ENCODE measurements at regions not wholly inside any gene's neighbourhood (a gene's known extent, or its start where the extent isn't known, plus 50 kb on each side); places are given as distances from the start of the nearest gene placed in this dataset.
"Not testable (repeated sequence)": the region's sequence is repeated elsewhere in the genome, so short reads cannot be mapped to it uniquely, and the experiment has no call there.

- no peak overlapping the region for H3K27ac ChIP-seq (ENCODE audit: low read depth, low read length)
- H3K4me1 ChIP-seq (ENCODE audit: control insufficient read depth, low read depth, low read length), result no peaks in the 10 kb centered on the region
- H2BK5ac ChIP-seq (ENCODE audit: low read length), result no peak overlapping the region
- H3K4me2 ChIP-seq (ENCODE audit: low read length), result no peak overlapping the region
- H3K79me1 ChIP-seq (ENCODE audit: low read length), result no peaks in the 10 kb centered on the region
- H3K23ac ChIP-seq (ENCODE audit: low read length), result no peak overlapping the region
- H3K56ac ChIP-seq (ENCODE audit: low read length), result no peak overlapping the region
- no peak overlapping the region for H2AK5ac ChIP-seq (ENCODE audit: low read length)
- H4K5ac ChIP-seq (ENCODE audit: low read length), result no peak overlapping the region
- H3K79me2 ChIP-seq (ENCODE audit: control insufficient read depth, insufficient read depth, low read length), result no peaks in the 10 kb centered on the region
- WGBS (ENCODE audit: extremely low coverage, insufficient coverage, low lambda C conversion rate), result no CpG with 5 or more reads among the region's 3 CpGs
- DNase-seq, result no peak
- H4K8ac ChIP-seq (ENCODE audit: low read depth, low read length), result no peak overlapping the region
- no peaks in the 10 kb centered on the region for H3K27me3 ChIP-seq (ENCODE audit: insufficient read depth, low read length, poor library complexity)
- H2BK15ac ChIP-seq (replicated peaks; ENCODE audit: low read depth), result no peak overlapping the region
- H3K9ac ChIP-seq (ENCODE audit: low read length), result no peak overlapping the region
- H2BK120ac ChIP-seq (ENCODE audit: low read depth, low read length), result no peak overlapping the region
- no peak overlapping the region for H3K4ac ChIP-seq (ENCODE audit: low read depth, low read length)
- H3K36me3 ChIP-seq (ENCODE audit: control insufficient read depth, insufficient read depth, low read length), result no peaks in the 10 kb centered on the region
- no peak overlapping the region for H3K18ac ChIP-seq (ENCODE audit: low read length)
- no peak overlapping the region for H3K4me3 ChIP-seq (ENCODE audit: low read length)
Measured at GRCh38 chr10:22158426-22158825, 59.4 kb downstream of the EBLN1 start.

- Histone ChIP-seq H3K4me3 (ENCODE audit: low read length) (no peak overlapping the region), H3K4ac (ENCODE audit: low read depth, low read length) (no peak overlapping the region), H3K79me2 (ENCODE audit: control insufficient read depth, insufficient read depth, low read length) (no peaks in the 10 kb centered on the region), H4K8ac (ENCODE audit: low read depth, low read length) (no peak overlapping the region), H3K56ac (ENCODE audit: low read length) (no peak overlapping the region), H3K79me1 (ENCODE audit: low read length) (no peaks in the 10 kb centered on the region), H4K5ac (ENCODE audit: low read length) (no peak overlapping the region), H3K36me3 (ENCODE audit: control insufficient read depth, insufficient read depth, low read length) (no peaks in the 10 kb centered on the region), H3K27me3 (ENCODE audit: insufficient read depth, low read length, poor library complexity) (no peaks in the 10 kb centered on the region), H3K18ac (ENCODE audit: low read length) (no peak overlapping the region), H3K4me1 (ENCODE audit: control insufficient read depth, low read depth, low read length) (no peaks in the 10 kb centered on the region), H3K9ac (ENCODE audit: low read length) (no peak overlapping the region), H3K23ac (ENCODE audit: low read length) (no peak overlapping the region), H3K4me2 (ENCODE audit: low read length) (no peak overlapping the region), H2BK15ac (replicated peaks; ENCODE audit: low read depth) (no peak overlapping the region), H2AK5ac (ENCODE audit: low read length) (no peak overlapping the region), H2BK120ac (ENCODE audit: low read depth, low read length) (no peak overlapping the region), H3K27ac (ENCODE audit: low read depth, low read length) (no peak overlapping the region), H2BK5ac (ENCODE audit: low read length) (no peak overlapping the region)
- WGBS (ENCODE audit: extremely low coverage, insufficient coverage, low lambda C conversion rate), result no CpG with 5 or more reads among the region's 3 CpGs
- no peak for DNase-seq
Measured at GRCh38 chr10:22156750-22157149, 61.1 kb downstream of the EBLN1 start.

- H3K27me3 ChIP-seq (ENCODE audit: insufficient read depth, low read length, poor library complexity), result no peaks in the 10 kb centered on the region
- WGBS (ENCODE audit: extremely low coverage, insufficient coverage, low lambda C conversion rate), result no CpG with 5 or more reads among the region's 1 CpG
- H3K56ac ChIP-seq (ENCODE audit: low read length), result no peak overlapping the region
- H3K27ac ChIP-seq (ENCODE audit: low read depth, low read length), result no peak overlapping the region
- H2BK15ac ChIP-seq (replicated peaks; ENCODE audit: low read depth), result no peak overlapping the region
- no peak overlapping the region for H3K4me3 ChIP-seq (ENCODE audit: low read length)
- H3K4me2 ChIP-seq (ENCODE audit: low read length), result no peak overlapping the region
- H2AK5ac ChIP-seq (ENCODE audit: low read length), result no peak overlapping the region
- no peak overlapping the region for H3K4ac ChIP-seq (ENCODE audit: low read depth, low read length)
- H3K4me1 ChIP-seq (ENCODE audit: control insufficient read depth, low read depth, low read length), result no peaks in the 10 kb centered on the region
- no peaks in the 10 kb centered on the region for H3K36me3 ChIP-seq (ENCODE audit: control insufficient read depth, insufficient read depth, low read length)
- H3K23ac ChIP-seq (ENCODE audit: low read length), result no peak overlapping the region
- H3K18ac ChIP-seq (ENCODE audit: low read length), result no peak overlapping the region
- no peak for DNase-seq
- no peak overlapping the region for H4K8ac ChIP-seq (ENCODE audit: low read depth, low read length)
- no peak overlapping the region for H4K5ac ChIP-seq (ENCODE audit: low read length)
- no peak overlapping the region for H3K9ac ChIP-seq (ENCODE audit: low read length)
- H3K79me1 ChIP-seq (ENCODE audit: low read length), result no peaks in the 10 kb centered on the region
- no peak overlapping the region for H2BK5ac ChIP-seq (ENCODE audit: low read length)
- H2BK120ac ChIP-seq (ENCODE audit: low read depth, low read length), result no peak overlapping the region
- no peaks in the 10 kb centered on the region for H3K79me2 ChIP-seq (ENCODE audit: control insufficient read depth, insufficient read depth, low read length)
Measured at GRCh38 chr10:22152403-22152802, 65.4 kb downstream of the EBLN1 start.

GRCh38 chr10:22150842-22151241 is 67.0 kb downstream of the EBLN1 start:
- Histone ChIP-seq H3K79me2 (ENCODE audit: control insufficient read depth, insufficient read depth, low read length) (no peaks in the 10 kb centered on the region), H4K8ac (ENCODE audit: low read depth, low read length) (no peak overlapping the region), H3K79me1 (ENCODE audit: low read length) (no peaks in the 10 kb centered on the region), H3K23ac (ENCODE audit: low read length) (no peak overlapping the region), H2AK5ac (ENCODE audit: low read length) (no peak overlapping the region), H3K4me3 (ENCODE audit: low read length) (no peak overlapping the region), H3K4me2 (ENCODE audit: low read length) (no peak overlapping the region), H3K4ac (ENCODE audit: low read depth, low read length) (no peak overlapping the region), H3K36me3 (ENCODE audit: control insufficient read depth, insufficient read depth, low read length) (no peaks in the 10 kb centered on the region), H3K18ac (ENCODE audit: low read length) (no peak overlapping the region), H3K27ac (ENCODE audit: low read depth, low read length) (no peak overlapping the region), H2BK120ac (ENCODE audit: low read depth, low read length) (no peak overlapping the region), H2BK15ac (replicated peaks; ENCODE audit: low read depth) (no peak overlapping the region), H4K5ac (ENCODE audit: low read length) (no peak overlapping the region), H2BK5ac (ENCODE audit: low read length) (no peak overlapping the region), H3K27me3 (ENCODE audit: insufficient read depth, low read length, poor library complexity) (no peaks in the 10 kb centered on the region), H3K4me1 (ENCODE audit: control insufficient read depth, low read depth, low read length) (no peaks in the 10 kb centered on the region), H3K56ac (ENCODE audit: low read length) (no peak overlapping the region), H3K9ac (ENCODE audit: low read length) (no peak overlapping the region)
- no peak for DNase-seq
- whole genome bisulfite sequencing (ENCODE audit: extremely low coverage, insufficient coverage, low lambda C conversion rate), result no CpG with 5 or more reads among the region's 1 CpG

- H3K4me2 ChIP-seq (ENCODE audit: low read length), result no peak overlapping the region
- no peaks in the 10 kb centered on the region for H3K27me3 ChIP-seq (ENCODE audit: insufficient read depth, low read length, poor library complexity)
- no peaks in the 10 kb centered on the region for H3K4me1 ChIP-seq (ENCODE audit: control insufficient read depth, low read depth, low read length)
- H3K18ac ChIP-seq (ENCODE audit: low read length), result no peak overlapping the region
- H2BK15ac ChIP-seq (replicated peaks; ENCODE audit: low read depth), result no peak overlapping the region
- H3K4me3 ChIP-seq (ENCODE audit: low read length), result no peak overlapping the region
- no peak overlapping the region for H3K56ac ChIP-seq (ENCODE audit: low read length)
- H3K23ac ChIP-seq (ENCODE audit: low read length), result no peak overlapping the region
- no peak overlapping the region for H4K8ac ChIP-seq (ENCODE audit: low read depth, low read length)
- no peaks in the 10 kb centered on the region for H3K79me1 ChIP-seq (ENCODE audit: low read length)
- H2BK5ac ChIP-seq (ENCODE audit: low read length), result no peak overlapping the region
- no peak overlapping the region for H3K4ac ChIP-seq (ENCODE audit: low read depth, low read length)
- H3K36me3 ChIP-seq (ENCODE audit: control insufficient read depth, insufficient read depth, low read length), result no peaks in the 10 kb centered on the region
- H3K27ac ChIP-seq (ENCODE audit: low read depth, low read length), result no peak overlapping the region
- no peak overlapping the region for H2BK120ac ChIP-seq (ENCODE audit: low read depth, low read length)
- no peak for DNase-seq
- no peaks in the 10 kb centered on the region for H3K79me2 ChIP-seq (ENCODE audit: control insufficient read depth, insufficient read depth, low read length)
- H2AK5ac ChIP-seq (ENCODE audit: low read length), result no peak overlapping the region
- H4K5ac ChIP-seq (ENCODE audit: low read length), result no peak overlapping the region
- no peak overlapping the region for H3K9ac ChIP-seq (ENCODE audit: low read length)
Measured at GRCh38 chr10:22148961-22149360, 68.9 kb downstream of the EBLN1 start.

- H3K27ac ChIP-seq (ENCODE audit: low read depth, low read length); H3K56ac ChIP-seq (ENCODE audit: low read length); H3K79me2 ChIP-seq (ENCODE audit: control insufficient read depth, insufficient read depth, low read length); H3K4me1 ChIP-seq (ENCODE audit: control insufficient read depth, low read depth, low read length); H2AK5ac ChIP-seq (ENCODE audit: low read length); H3K36me3 ChIP-seq (ENCODE audit: control insufficient read depth, insufficient read depth, low read length); H2BK15ac ChIP-seq (replicated peaks; ENCODE audit: low read depth); H3K79me1 ChIP-seq (ENCODE audit: low read length); H3K27me3 ChIP-seq (ENCODE audit: insufficient read depth, low read length, poor library complexity); H3K18ac ChIP-seq (ENCODE audit: low read length); H4K8ac ChIP-seq (ENCODE audit: low read depth, low read length); H4K5ac ChIP-seq (ENCODE audit: low read length); H3K4me3 ChIP-seq (ENCODE audit: low read length); H3K9ac ChIP-seq (ENCODE audit: low read length); DNase-seq; H3K4ac ChIP-seq (ENCODE audit: low read depth, low read length); H2BK120ac ChIP-seq (ENCODE audit: low read depth, low read length); H3K4me2 ChIP-seq (ENCODE audit: low read length); H2BK5ac ChIP-seq (ENCODE audit: low read length); H3K23ac ChIP-seq (ENCODE audit: low read length): not testable (repeated sequence)
- no CpG with 5 or more reads among the region's 2 CpGs for WGBS (ENCODE audit: extremely low coverage, insufficient coverage, low lambda C conversion rate)
Measured at GRCh38 chr10:22145873-22146272, 71.9 kb downstream of the EBLN1 start.
